Activated naive CD4-positive, alpha-beta T cell treated with anti-CD3 and anti-CD28 coated beads for 36 hours (primary cell): ENCODE measurements at regions not wholly inside any gene's neighbourhood (a gene's known extent, or its start where the extent isn't known, plus 50 kb on each side); places are given as distances from the start of the nearest gene placed in this dataset.

Experiments used
- CTCF ChIA-PET: fragments of 350-600 bp; sonication (Branson Sonifier 250); formaldehyde crosslinking; loops from one replicate; lab custom pipeline; 2021; ENCODE audit warnings: antibody characterized with exemption; lab: Charles Lee
- DNase-seq: peaks from one replicate; pipeline ENCODE4 v3.0.0-alpha.2; 2020
- H3K27ac Mint-ChIP-seq: one replicate; pipeline ENCODE4 v1.8.0; 2021; ENCODE audit warnings: mild to moderate bottlenecking, mixed read lengths
- H3K27me3 Mint-ChIP-seq: one replicate; pipeline ENCODE4 v1.8.0; 2021; ENCODE audit warnings: low read depth, mixed read lengths
- H3K36me3 Mint-ChIP-seq: one replicate; pipeline ENCODE4 v1.8.0; 2021; ENCODE audit warnings: low read depth, mixed read lengths
- H3K4me1 Mint-ChIP-seq: one replicate; pipeline ENCODE4 v1.8.0; 2021; ENCODE audit warnings: low read depth, mixed read lengths
- H3K4me3 Mint-ChIP-seq: one replicate; pipeline ENCODE4 v1.8.0; 2021; ENCODE audit warnings: mild to moderate bottlenecking, moderate library complexity, mixed read lengths
- H3K9me3 Mint-ChIP-seq: one replicate; pipeline ENCODE4 v1.8.0; 2021; ENCODE audit warnings: mixed read lengths
- intact Hi-C: fragments of 100-400 bp; cut with micrococcal nuclease; formaldehyde crosslinking; loops from one replicate; pipeline ENCODE4 v1.15.1; 2023

- no peak for DNase-seq
- H3K9me3 Mint-ChIP-seq = no peaks in the 10 kb centered on the region
- no peaks in the 10 kb centered on the region for H3K4me1 Mint-ChIP-seq
- intact Hi-C loops = no loop called here
- no peaks in the 10 kb centered on the region for H3K36me3 Mint-ChIP-seq
- H3K27ac Mint-ChIP-seq = no peak overlapping the region
- H3K4me3 Mint-ChIP-seq = no peak overlapping the region
- CTCF ChIA-PET = interaction anchor here (1.1 kb wide), 1 partner anchor 113 kb away, joined by 3 read pairs; no protein-coding TSS in a partner anchor
- H3K27me3 Mint-ChIP-seq = peaks cover 15% of the 10 kb centered on the region
These were observed 170.8 kb downstream of the ATG4C start for GRCh38 chr1:62954758-62955157.

GRCh38 chr1:62955666-62956065 lies 171.7 kb downstream of the ATG4C start:
- intact Hi-C loops = no loop called here
- no peak for DNase-seq
- Mint-ChIP-seq H3K36me3 (no peaks in the 10 kb centered on the region), H3K27ac (no peak overlapping the region), H3K4me3 (no peak overlapping the region), H3K4me1 (no peaks in the 10 kb centered on the region), H3K27me3 (peaks cover 12% of the 10 kb centered on the region), H3K9me3 (no peaks in the 10 kb centered on the region)
- CTCF ChIA-PET = no interaction called here

- Mint-ChIP-seq H3K4me3 (no peak overlapping the region), H3K27me3 (peaks cover 16% of the 10 kb centered on the region), H3K27ac (no peak overlapping the region), H3K36me3 (no peaks in the 10 kb centered on the region), H3K9me3 (no peaks in the 10 kb centered on the region), H3K4me1 (no peaks in the 10 kb centered on the region)
- DNase-seq = no peak
- CTCF ChIA-PET = interaction anchor here (1.1 kb wide), 1 partner anchor 121 kb away, joined by 4 read pairs; no protein-coding TSS in a partner anchor
- intact Hi-C loops = no loop called here
These were observed 178.3 kb downstream of the ATG4C start for GRCh38 chr1:62962014-62962812.

- Mint-ChIP-seq H3K36me3 (no peaks in the 10 kb centered on the region), H3K4me1 (no peaks in the 10 kb centered on the region), H3K4me3 (no peak overlapping the region), H3K27ac (no peak overlapping the region), H3K9me3 (no peaks in the 10 kb centered on the region), H3K27me3 (peaks cover 16% of the 10 kb centered on the region)
- CTCF ChIA-PET = interaction anchor here (0.7 to 1.5 kb wide), 3 partner anchors 18 to 575 kb away, joined by 3 to 4 read pairs (median 4); no protein-coding TSS in a partner anchor
- intact Hi-C loops = loop anchor here (1.0 kb wide), 3 partner anchors 186 to 575 kb away; no protein-coding TSS in a partner anchor
- DNase-seq = peak; percentile 49
These were observed 179.2 kb downstream of the ATG4C start for GRCh38 chr1:62962901-62963776.

GRCh38 chr1:62964141-62964540 lies 180.2 kb downstream of the ATG4C start:
- Mint-ChIP-seq H3K4me3 (no peak overlapping the region), H3K36me3 (no peaks in the 10 kb centered on the region), H3K27ac (no peak overlapping the region), H3K9me3 (no peaks in the 10 kb centered on the region), H3K27me3 (peaks cover 18% of the 10 kb centered on the region), H3K4me1 (no peaks in the 10 kb centered on the region)
- no peak for DNase-seq
- intact Hi-C loops = no loop called here
- CTCF ChIA-PET = interaction anchor here (1.1 to 1.5 kb wide), 2 partner anchors 17 to 574 kb away, joined by 4 read pairs; no protein-coding TSS in a partner anchor

- CTCF ChIA-PET = no interaction called here
- DNase-seq = no peak
- intact Hi-C loops = no loop called here
These were observed 183.1 kb downstream of the ATG4C start for GRCh38 chr1:62967031-62967430.

GRCh38 chr1:62977366-62977765 lies 193.4 kb downstream of the ATG4C start:
- H3K4me1 Mint-ChIP-seq = no peaks in the 10 kb centered on the region
- CTCF ChIA-PET = interaction anchor here (0.6 kb wide), 1 partner anchor 1846 kb away, joined by 3 read pairs; no protein-coding TSS in a partner anchor
- H3K36me3 Mint-ChIP-seq = no peaks in the 10 kb centered on the region
- no peak for DNase-seq
- intact Hi-C loops = no loop called here
- H3K9me3 Mint-ChIP-seq = no peaks in the 10 kb centered on the region
- H3K4me3 Mint-ChIP-seq = no peak overlapping the region
- H3K27ac Mint-ChIP-seq = no peak overlapping the region
- no peaks in the 10 kb centered on the region for H3K27me3 Mint-ChIP-seq

More at GRCh38 chr1:62967031-62967430, 183.1 kb downstream of the ATG4C start:
- H3K27me3 Mint-ChIP-seq = peaks cover 16% of the 10 kb centered on the region
- no peak overlapping the region for H3K27ac Mint-ChIP-seq
- H3K9me3 Mint-ChIP-seq = no peaks in the 10 kb centered on the region
- no peak overlapping the region for H3K4me3 Mint-ChIP-seq
- no peaks in the 10 kb centered on the region for H3K4me1 Mint-ChIP-seq
- no peaks in the 10 kb centered on the region for H3K36me3 Mint-ChIP-seq

GRCh38 chr1:62978741-62979140 lies 194.8 kb downstream of the ATG4C start:
- no peak for DNase-seq
- Mint-ChIP-seq H3K4me1 (no peaks in the 10 kb centered on the region), H3K9me3 (no peaks in the 10 kb centered on the region), H3K4me3 (no peak overlapping the region), H3K36me3 (no peaks in the 10 kb centered on the region), H3K27me3 (no peaks in the 10 kb centered on the region), H3K27ac (no peak overlapping the region)
- intact Hi-C loops = no loop called here
- CTCF ChIA-PET = no interaction called here

GRCh38 chr1:62981434-62981833 lies 197.5 kb downstream of the ATG4C start:
- DNase-seq = no peak
- CTCF ChIA-PET = interaction anchor here (1.4 kb wide), 1 partner anchor 18 kb away, joined by 4 read pairs; no protein-coding TSS in a partner anchor
- Mint-ChIP-seq H3K36me3 (no peaks in the 10 kb centered on the region), H3K4me1 (no peaks in the 10 kb centered on the region), H3K9me3 (no peaks in the 10 kb centered on the region), H3K27ac (no peak overlapping the region), H3K27me3 (peaks cover 2% of the 10 kb centered on the region), H3K4me3 (no peak overlapping the region)
- intact Hi-C loops = no loop called here

GRCh38 chr1:62988867-62989266 lies 204.9 kb downstream of the ATG4C start:
- no peaks in the 10 kb centered on the region for H3K9me3 Mint-ChIP-seq
- DNase-seq = no peak
- H3K27ac Mint-ChIP-seq = no peak overlapping the region
- H3K27me3 Mint-ChIP-seq = peaks cover 30% of the 10 kb centered on the region
- H3K4me3 Mint-ChIP-seq = no peak overlapping the region
- intact Hi-C loops = no loop called here
- H3K4me1 Mint-ChIP-seq = no peaks in the 10 kb centered on the region
- no peaks in the 10 kb centered on the region for H3K36me3 Mint-ChIP-seq
- CTCF ChIA-PET = no interaction called here

GRCh38 chr1:62989497-62989896 lies 205.6 kb downstream of the ATG4C start:
- no peak overlapping the region for H3K4me3 Mint-ChIP-seq
- H3K9me3 Mint-ChIP-seq = no peaks in the 10 kb centered on the region
- intact Hi-C loops = no loop called here
- DNase-seq = no peak
- H3K36me3 Mint-ChIP-seq = no peaks in the 10 kb centered on the region
- H3K27me3 Mint-ChIP-seq = peaks cover 28% of the 10 kb centered on the region
- H3K27ac Mint-ChIP-seq = no peak overlapping the region
- no peaks in the 10 kb centered on the region for H3K4me1 Mint-ChIP-seq
- CTCF ChIA-PET = no interaction called here

- H3K4me1 Mint-ChIP-seq = no peaks in the 10 kb centered on the region
- intact Hi-C loops = no loop called here
- peaks cover 31% of the 10 kb centered on the region for H3K27me3 Mint-ChIP-seq
- CTCF ChIA-PET = interaction anchor here (0.6 kb wide), 1 partner anchor 356 kb away, joined by 3 read pairs; no protein-coding TSS in a partner anchor
- no peak for DNase-seq
- H3K36me3 Mint-ChIP-seq = no peaks in the 10 kb centered on the region
- no peak overlapping the region for H3K4me3 Mint-ChIP-seq
- H3K9me3 Mint-ChIP-seq = no peaks in the 10 kb centered on the region
- no peak overlapping the region for H3K27ac Mint-ChIP-seq
These were observed 207.2 kb downstream of the ATG4C start for GRCh38 chr1:62991152-62991551.
